PC-3 (cell line): ENCODE measurements at regions not wholly inside any gene's neighbourhood (a gene's known extent, or its start where the extent isn't known, plus 50 kb on each side); places are given as distances from the start of the nearest gene placed in this dataset.

Experiments used
- EZH2 ChIP-seq: fragments of 300-600 bp; sonication (generic); IDR thresholded peaks from one replicate; pipeline ENCODE4 v1.6.1; 2017; ENCODE audit warnings: antibody characterized with exemption, mild to moderate bottlenecking, low read length; ENCODE audit not compliant: unreplicated experiment
- EZH2phosphoT487 ChIP-seq: fragments of 300-600 bp; sonication (generic); IDR thresholded peaks from 2 replicates; pipeline ENCODE4 v1.6.1; 2018; ENCODE audit warnings: mild to moderate bottlenecking, antibody characterized with exemption, low read length, borderline replicate concordance
- TF ChIP-seq, protein P1 (sequence below): fragments of 300-600 bp; sonication (generic); conservative IDR thresholded peaks from 2 replicates; pipeline ENCODE4 v1.5.1; 2017; ENCODE audit warnings: antibody characterized with exemption, low read depth, mild to moderate bottlenecking, low read length

DNA sequence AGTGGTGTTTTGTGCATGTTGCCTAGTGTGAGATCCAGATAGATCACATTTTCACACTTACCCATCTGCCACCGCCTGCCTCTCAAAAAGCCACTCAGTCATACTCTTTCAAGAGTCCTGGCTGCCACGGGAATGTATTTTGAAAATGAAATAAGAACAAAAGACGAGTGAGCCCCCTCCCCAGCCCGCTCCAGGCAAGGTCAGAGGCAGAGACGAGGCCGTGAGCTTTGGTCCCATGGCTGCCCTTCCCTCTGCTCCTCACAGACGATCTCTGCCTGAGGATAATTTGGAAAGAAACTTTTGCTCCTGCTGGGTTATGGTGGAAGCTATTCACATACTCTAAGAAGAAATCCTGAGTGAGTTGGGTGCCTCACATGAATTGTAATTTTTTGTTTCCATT lies 924.3 kb downstream of the BCL11B start:
- TF ChIP-seq, protein P1, sequence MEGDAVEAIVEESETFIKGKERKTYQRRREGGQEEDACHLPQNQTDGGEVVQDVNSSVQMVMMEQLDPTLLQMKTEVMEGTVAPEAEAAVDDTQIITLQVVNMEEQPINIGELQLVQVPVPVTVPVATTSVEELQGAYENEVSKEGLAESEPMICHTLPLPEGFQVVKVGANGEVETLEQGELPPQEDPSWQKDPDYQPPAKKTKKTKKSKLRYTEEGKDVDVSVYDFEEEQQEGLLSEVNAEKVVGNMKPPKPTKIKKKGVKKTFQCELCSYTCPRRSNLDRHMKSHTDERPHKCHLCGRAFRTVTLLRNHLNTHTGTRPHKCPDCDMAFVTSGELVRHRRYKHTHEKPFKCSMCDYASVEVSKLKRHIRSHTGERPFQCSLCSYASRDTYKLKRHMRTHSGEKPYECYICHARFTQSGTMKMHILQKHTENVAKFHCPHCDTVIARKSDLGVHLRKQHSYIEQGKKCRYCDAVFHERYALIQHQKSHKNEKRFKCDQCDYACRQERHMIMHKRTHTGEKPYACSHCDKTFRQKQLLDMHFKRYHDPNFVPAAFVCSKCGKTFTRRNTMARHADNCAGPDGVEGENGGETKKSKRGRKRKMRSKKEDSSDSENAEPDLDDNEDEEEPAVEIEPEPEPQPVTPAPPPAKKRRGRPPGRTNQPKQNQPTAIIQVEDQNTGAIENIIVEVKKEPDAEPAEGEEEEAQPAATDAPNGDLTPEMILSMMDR, result no peak
- TF ChIP-seq EZH2phosphoT487 (no peak), EZH2 (no peak)
